ENCODE measurements at regions not wholly inside any gene's neighbourhood (a gene's known extent, or its start where the extent isn't known, plus 50 kb on each side); places are given as distances from the start of the nearest gene placed in this dataset.

DNA sequence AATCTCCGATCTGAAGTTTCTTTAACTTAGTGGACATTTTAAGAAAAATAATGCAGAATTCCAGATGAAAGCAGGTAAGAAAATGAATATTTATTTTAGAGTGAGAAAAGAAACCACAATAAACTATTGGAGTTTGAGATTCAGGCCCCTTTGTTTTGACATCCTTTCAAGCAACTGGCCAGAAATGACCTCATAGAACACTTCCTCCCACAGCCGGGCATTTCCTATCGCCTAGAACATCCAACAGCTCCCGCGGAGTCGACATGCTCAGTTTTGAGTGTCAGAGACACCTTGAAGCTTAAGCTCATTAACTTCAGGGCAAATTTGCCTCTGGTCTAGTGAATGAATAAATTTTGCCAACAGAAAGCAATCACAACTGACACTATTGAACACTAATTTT lies 369.2 kb downstream of the TLE4 start:
- H3K27ac ChIP-seq: no peak overlapping the region
- TF ChIP-seq ZFX (IDR thresholded peaks at IDR 0.05) (no peak), CTCF (conservative IDR thresholded peaks at IDR 0.05) (no peak)

- TF ChIP-seq CTCF (conservative IDR thresholded peaks at IDR 0.05) (no peak), ZFX (IDR thresholded peaks at IDR 0.05) (no peak)
- H3K27ac ChIP-seq: no peak overlapping the region
Measured at GRCh38 chr9:79939819-79940218, 368.1 kb downstream of the TLE4 start.

DNA sequence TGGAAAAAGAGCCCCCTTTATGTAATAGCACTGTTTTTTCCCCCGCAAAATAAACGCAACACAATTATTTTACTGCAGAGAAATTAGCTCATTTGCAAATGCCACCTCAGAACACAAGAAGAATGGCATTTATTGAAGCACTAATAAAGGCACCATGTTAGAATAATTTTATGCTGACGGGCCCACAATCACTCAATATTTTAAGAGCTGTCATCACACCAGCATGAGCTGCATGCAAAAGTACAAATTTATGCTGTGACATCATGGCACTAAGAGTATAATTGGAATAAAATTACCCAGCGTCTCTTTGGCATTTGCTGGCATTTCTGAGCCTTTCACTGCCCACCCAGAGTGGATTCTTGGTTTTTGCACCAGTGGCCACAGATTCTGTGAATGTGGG lies 364.6 kb downstream of the TLE4 start:
- no peak overlapping the region for H3K27ac ChIP-seq
- no peak for TF ChIP-seq CTCF (conservative IDR thresholded peaks at IDR 0.05)
- TF ChIP-seq ZFX (IDR thresholded peaks at IDR 0.05): no peak

GRCh38 chr9:79929285-79929684 lies 357.5 kb downstream of the TLE4 start:
- H3K27ac ChIP-seq: no peak overlapping the region
- TF ChIP-seq ZFX (IDR thresholded peaks at IDR 0.05): no peak
- TF ChIP-seq CTCF (conservative IDR thresholded peaks at IDR 0.05): no peak

DNA sequence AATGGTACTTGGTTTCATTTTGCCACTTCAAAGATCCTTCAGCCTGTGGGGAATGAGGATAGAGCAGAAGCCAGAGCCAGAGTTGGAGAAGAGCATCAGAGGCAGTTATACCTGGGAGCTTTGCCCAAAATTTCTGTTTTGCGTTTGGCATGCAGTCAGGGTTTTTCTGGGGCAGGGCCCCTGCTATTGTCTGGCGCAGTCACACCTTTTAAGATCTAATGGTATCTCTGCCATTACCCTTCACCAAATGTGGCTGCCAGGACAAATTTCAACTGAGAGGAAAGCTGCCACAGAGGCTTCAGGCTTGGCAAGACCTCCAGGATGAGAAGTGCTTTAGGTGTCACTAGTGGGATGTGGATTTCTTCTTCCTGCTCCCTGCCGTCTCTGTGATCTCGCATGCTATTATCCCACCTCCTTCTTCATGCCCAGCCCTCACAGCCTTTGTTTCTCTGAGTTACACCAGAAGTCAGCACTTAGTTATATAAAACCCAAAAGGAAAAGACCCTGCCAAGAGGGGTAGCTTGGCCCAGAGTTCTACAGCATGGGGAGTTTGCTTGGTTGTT lies 357.0 kb downstream of the TLE4 start:
- no peak for TF ChIP-seq CTCF (conservative IDR thresholded peaks at IDR 0.05)
- TF ChIP-seq ZFX (IDR thresholded peaks at IDR 0.05): no peak
- H3K27ac ChIP-seq: no peak overlapping the region

DNA sequence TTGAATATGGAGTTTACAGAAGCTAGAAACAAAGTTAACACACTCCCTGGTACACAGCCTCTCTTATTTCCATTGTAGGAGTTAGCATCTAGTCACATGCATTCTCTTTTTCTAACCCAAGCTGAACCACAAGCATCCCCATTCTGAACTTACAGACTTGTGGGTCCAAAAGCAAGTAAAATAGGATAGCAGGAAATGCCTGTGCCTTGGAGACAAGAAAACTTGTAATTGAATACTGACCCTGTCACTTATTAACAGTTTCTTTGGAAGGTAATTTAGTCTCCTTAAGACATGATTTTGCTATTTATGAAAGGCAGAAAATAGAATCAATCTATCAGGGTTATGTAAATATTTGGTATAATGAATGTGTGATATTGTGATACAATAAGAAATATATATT lies 353.6 kb downstream of the TLE4 start:
- no peak for TF ChIP-seq CTCF (conservative IDR thresholded peaks at IDR 0.05)
- TF ChIP-seq ZFX (IDR thresholded peaks at IDR 0.05): no peak
- no peak overlapping the region for H3K27ac ChIP-seq

DNA sequence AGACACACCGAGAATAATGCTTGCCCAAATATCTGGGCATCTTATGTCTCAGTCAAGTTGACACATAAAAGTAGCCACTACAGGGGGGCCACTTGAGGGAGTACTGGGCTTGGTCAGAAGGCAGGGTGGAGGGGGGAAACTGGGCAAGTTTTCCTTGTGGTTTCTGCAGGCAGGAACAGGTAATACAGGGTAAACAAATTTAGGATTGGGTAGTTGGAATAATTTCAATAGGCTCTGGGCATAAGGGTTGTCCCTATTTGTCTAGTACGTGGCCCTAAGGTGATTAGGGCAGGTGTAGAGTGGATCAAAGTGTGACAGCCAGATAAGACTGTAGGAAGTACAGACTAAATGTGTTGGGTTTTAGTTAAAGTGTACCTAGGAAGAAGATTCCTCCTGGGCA lies 353.1 kb downstream of the TLE4 start:
- H3K27ac ChIP-seq: no peak overlapping the region
- TF ChIP-seq ZFX (IDR thresholded peaks at IDR 0.05): no peak
- no peak for TF ChIP-seq CTCF (conservative IDR thresholded peaks at IDR 0.05)

All from C4-2B (cell line).